ENCODE measurements at regions not wholly inside any gene's neighbourhood (a gene's known extent, or its start where the extent isn't known, plus 50 kb on each side); places are given as distances from the start of the nearest gene placed in this dataset.

GRCh38 chr7:116316838-116317628 lies 106.7 kb downstream of the TES start:
- Histone ChIP-seq H3K27ac (peak overlapping the region; percentile 3), H3K4me3 (no peak overlapping the region), H3K36me3 (no peaks in the 10 kb centered on the region), H3K4me1 (no peaks in the 10 kb centered on the region), H3K27me3 (no peaks in the 10 kb centered on the region), H3K9me3 (no peaks in the 10 kb centered on the region), H3K9ac (ENCODE audit: low read depth in 2 of 2, low read length in 2 of 2) (no peak overlapping the region)
- intact Hi-C loops (cut with DNase I) = no loop called here
- peak; percentile 20 for DNase-seq
- TF ChIP-seq, protein P1, sequence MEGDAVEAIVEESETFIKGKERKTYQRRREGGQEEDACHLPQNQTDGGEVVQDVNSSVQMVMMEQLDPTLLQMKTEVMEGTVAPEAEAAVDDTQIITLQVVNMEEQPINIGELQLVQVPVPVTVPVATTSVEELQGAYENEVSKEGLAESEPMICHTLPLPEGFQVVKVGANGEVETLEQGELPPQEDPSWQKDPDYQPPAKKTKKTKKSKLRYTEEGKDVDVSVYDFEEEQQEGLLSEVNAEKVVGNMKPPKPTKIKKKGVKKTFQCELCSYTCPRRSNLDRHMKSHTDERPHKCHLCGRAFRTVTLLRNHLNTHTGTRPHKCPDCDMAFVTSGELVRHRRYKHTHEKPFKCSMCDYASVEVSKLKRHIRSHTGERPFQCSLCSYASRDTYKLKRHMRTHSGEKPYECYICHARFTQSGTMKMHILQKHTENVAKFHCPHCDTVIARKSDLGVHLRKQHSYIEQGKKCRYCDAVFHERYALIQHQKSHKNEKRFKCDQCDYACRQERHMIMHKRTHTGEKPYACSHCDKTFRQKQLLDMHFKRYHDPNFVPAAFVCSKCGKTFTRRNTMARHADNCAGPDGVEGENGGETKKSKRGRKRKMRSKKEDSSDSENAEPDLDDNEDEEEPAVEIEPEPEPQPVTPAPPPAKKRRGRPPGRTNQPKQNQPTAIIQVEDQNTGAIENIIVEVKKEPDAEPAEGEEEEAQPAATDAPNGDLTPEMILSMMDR (IDR thresholded peaks at IDR 0.05) = no peak

- no peaks in the 10 kb centered on the region for H3K36me3 ChIP-seq
- no peak overlapping the region for H3K27ac ChIP-seq
- DNase-seq = no peak
- intact Hi-C loops (cut with DNase I) = no loop called here
- TF ChIP-seq, protein P1 (IDR thresholded peaks at IDR 0.05) = no peak
- H3K27me3 ChIP-seq = no peaks in the 10 kb centered on the region
- no peaks in the 10 kb centered on the region for H3K9me3 ChIP-seq
- no peak overlapping the region for H3K4me3 ChIP-seq
- H3K4me1 ChIP-seq = no peaks in the 10 kb centered on the region
- no peak overlapping the region for H3K9ac ChIP-seq (ENCODE audit: low read depth in 2 of 2, low read length in 2 of 2)
These were observed 107.6 kb downstream of the TES start for GRCh38 chr7:116317907-116318306.

- H3K9me3 ChIP-seq = no peaks in the 10 kb centered on the region
- H3K4me3 ChIP-seq = no peak overlapping the region
- intact Hi-C loops (cut with DNase I) = no loop called here
- H3K36me3 ChIP-seq = no peaks in the 10 kb centered on the region
- H3K27ac ChIP-seq = no peak overlapping the region
- H3K9ac ChIP-seq (ENCODE audit: low read depth in 2 of 2, low read length in 2 of 2) = no peak overlapping the region
- no peaks in the 10 kb centered on the region for H3K4me1 ChIP-seq
- no peak for DNase-seq
- no peaks in the 10 kb centered on the region for H3K27me3 ChIP-seq
- TF ChIP-seq, protein P1 (IDR thresholded peaks at IDR 0.05) = no peak
These were observed 112.2 kb downstream of the TES start for GRCh38 chr7:116322541-116322940.

DNA sequence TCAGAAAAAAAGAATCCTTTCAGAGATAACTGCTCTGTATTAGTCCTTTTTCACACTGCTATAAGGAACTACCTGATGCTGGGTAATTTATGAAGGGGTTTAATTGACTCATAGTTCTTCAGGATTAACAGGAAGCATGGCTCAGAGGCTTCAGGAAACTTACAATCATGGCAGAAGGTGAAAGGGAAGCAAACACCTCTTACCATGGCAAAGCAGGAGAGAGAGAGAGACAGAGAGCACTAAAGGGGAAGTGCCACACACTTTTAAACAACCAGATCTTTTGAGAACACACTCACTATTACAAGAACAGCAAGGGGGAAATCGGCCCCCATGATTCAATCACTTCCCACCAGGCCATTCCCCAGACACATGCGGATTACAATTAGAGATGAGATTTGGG lies 114.2 kb downstream of the TES start:
- no peak overlapping the region for H3K4me3 ChIP-seq
- TF ChIP-seq, protein P1 (IDR thresholded peaks at IDR 0.05) = no peak
- H3K36me3 ChIP-seq = no peaks in the 10 kb centered on the region
- no peak overlapping the region for H3K9ac ChIP-seq (ENCODE audit: low read depth in 2 of 2, low read length in 2 of 2)
- no peak for DNase-seq
- no peaks in the 10 kb centered on the region for H3K9me3 ChIP-seq
- H3K27ac ChIP-seq = no peak overlapping the region
- no peaks in the 10 kb centered on the region for H3K27me3 ChIP-seq
- intact Hi-C loops (cut with DNase I) = no loop called here
- H3K4me1 ChIP-seq = no peaks in the 10 kb centered on the region

DNA sequence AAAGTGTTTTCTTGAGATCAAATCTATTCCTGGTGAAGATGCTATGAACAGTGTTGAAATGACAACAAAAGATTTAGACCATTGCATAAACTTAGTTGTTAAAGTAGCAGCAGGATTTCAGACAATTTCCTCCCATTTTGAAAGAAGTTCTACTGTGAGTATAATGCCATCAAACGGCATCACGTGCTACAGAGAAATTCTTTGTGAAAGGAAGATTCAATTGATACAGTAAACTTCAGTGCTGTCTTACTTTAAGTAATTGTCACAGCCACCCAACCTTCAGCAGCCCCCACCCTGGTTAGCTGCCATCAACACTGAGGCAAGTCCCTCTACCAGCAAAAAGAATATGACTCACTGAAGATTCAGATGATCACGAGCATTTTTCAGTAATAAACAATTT lies 115.2 kb downstream of the TES start:
- Histone ChIP-seq H3K9me3 (no peaks in the 10 kb centered on the region), H3K36me3 (no peaks in the 10 kb centered on the region), H3K4me1 (no peaks in the 10 kb centered on the region), H3K4me3 (no peak overlapping the region), H3K27ac (no peak overlapping the region), H3K9ac (ENCODE audit: low read depth in 2 of 2, low read length in 2 of 2) (no peak overlapping the region), H3K27me3 (no peaks in the 10 kb centered on the region)
- DNase-seq = no peak
- TF ChIP-seq, protein P1 (IDR thresholded peaks at IDR 0.05) = no peak
- intact Hi-C loops (cut with DNase I) = no loop called here

Data from colonic mucosa (tissue), 4 donors.